Activated CD4-positive, alpha-beta T cell treated with anti-CD3 and anti-CD28 coated beads, Interleukin-2, amount 10 ng/mL, durations not matched to agents 24 days and 14 days (primary cell): ENCODE measurements at regions not wholly inside any gene's neighbourhood (a gene's known extent, or its start where the extent isn't known, plus 50 kb on each side); places are given as distances from the start of the nearest gene placed in this dataset.

ENCODE experiments used
- DNase-seq: peaks from one replicate; pipeline ENCODE4 v3.0.0; 2022
- H3K27ac Mint-ChIP-seq: one replicate; pipeline ENCODE4 v1.8.0; 2022; ENCODE audit warnings: mild to moderate bottlenecking, mixed read lengths
- H3K27me3 Mint-ChIP-seq: one replicate; pipeline ENCODE4 v1.8.0; 2022; ENCODE audit warnings: mixed read lengths
- H3K36me3 Mint-ChIP-seq: one replicate; pipeline ENCODE4 v1.8.0; 2022; ENCODE audit warnings: low read depth, mild to moderate bottlenecking, mixed read lengths
- H3K4me1 Mint-ChIP-seq: one replicate; pipeline ENCODE4 v1.8.0; 2021; ENCODE audit warnings: mixed read lengths
- H3K4me3 Mint-ChIP-seq: one replicate; pipeline ENCODE4 v1.8.0; 2022; ENCODE audit warnings: mild to moderate bottlenecking, moderate library complexity, mixed read lengths
- H3K9me3 Mint-ChIP-seq: one replicate; pipeline ENCODE4 v1.8.0; 2021; ENCODE audit warnings: mixed read lengths
- intact Hi-C: fragments of 100-400 bp; cut with micrococcal nuclease; formaldehyde crosslinking; loops from one replicate; pipeline ENCODE4 v1.15.1; 2023

- H3K9me3 Mint-ChIP-seq: peaks cover 2% of the 10 kb centered on the region
- no peak for DNase-seq
- H3K36me3 Mint-ChIP-seq: no peaks in the 10 kb centered on the region
- no peaks in the 10 kb centered on the region for H3K4me1 Mint-ChIP-seq
- H3K27ac Mint-ChIP-seq: no peak overlapping the region
- H3K4me3 Mint-ChIP-seq: no peak overlapping the region
- no peaks in the 10 kb centered on the region for H3K27me3 Mint-ChIP-seq
- intact Hi-C loops: no loop called here
Observed at GRCh38 chr2:56676966-56677365, 493.2 kb downstream of the CCDC85A start.

DNA sequence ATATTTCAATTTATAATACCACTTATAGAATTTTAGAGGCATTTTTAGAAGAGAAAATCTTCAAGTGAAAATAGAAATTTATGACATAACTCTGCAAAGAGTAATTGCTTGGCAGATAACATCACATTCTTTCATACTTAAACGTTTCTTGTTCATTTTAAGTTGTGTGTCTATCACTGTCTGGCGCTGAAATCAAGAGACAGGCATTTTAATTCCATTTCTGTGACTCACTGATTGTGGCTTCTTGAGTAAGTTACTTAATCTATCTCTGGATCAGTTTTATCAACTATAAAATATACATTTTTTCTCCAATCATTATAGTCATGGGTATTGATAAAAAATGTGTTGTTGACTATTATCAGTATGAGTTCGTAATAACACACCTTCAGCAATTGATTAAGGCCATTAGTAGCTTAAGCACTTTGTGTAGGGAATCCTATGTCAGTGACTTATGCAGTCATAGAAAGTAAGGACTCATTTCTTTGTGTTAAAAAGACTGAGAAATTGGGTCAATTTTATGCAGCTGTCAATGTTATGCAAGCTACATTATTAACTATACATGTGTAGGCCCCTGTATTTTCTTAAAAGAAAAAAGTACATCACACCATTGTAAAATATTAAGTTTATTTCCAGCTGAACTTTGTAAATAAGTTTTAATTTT, 497.3 kb downstream of the CCDC85A start:
- no peak for DNase-seq
- Mint-ChIP-seq H3K36me3 (no peaks in the 10 kb centered on the region), H3K27ac (no peak overlapping the region), H3K4me1 (no peaks in the 10 kb centered on the region), H3K27me3 (no peaks in the 10 kb centered on the region), H3K9me3 (no peaks in the 10 kb centered on the region), H3K4me3 (no peak overlapping the region)
- intact Hi-C loops: no loop called here

DNA sequence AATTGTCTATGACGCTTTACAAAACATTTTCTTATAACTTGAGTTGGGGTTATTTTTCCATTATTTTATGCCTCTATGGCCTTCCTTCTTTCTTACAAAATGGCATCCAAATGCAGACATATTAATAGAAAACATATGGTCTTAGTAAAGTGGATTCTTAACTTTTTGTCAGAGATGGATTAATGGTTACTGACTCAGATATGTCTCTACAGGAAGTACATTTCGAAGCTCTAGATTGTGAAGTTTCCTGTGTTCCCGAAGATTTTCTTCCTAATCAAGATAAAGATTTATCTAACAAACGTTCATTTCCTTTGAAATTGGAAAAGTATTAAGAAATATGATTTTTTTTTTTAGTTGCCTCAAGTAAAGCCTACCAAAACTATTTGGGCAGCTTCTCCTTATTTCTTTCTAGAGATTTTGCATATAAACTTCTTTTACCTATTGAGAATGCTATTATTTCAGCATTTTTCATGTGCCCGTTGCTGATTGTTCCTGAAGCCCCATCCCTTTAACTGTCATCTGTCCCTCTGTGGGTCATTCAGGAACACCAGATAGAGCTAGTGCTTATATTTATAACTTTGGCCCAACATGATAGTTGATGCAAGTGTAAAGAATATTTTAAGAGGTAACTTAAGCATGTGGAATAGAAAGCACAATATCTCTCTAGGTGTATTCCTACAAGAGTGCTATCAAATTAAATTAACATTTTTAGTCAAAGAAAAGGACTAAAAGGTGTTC, 498.0 kb downstream of the CCDC85A start:
- H3K36me3 Mint-ChIP-seq: no peaks in the 10 kb centered on the region
- H3K4me3 Mint-ChIP-seq: no peak overlapping the region
- H3K27me3 Mint-ChIP-seq: no peaks in the 10 kb centered on the region
- no peak for DNase-seq
- no peak overlapping the region for H3K27ac Mint-ChIP-seq
- intact Hi-C loops: no loop called here
- no peaks in the 10 kb centered on the region for H3K4me1 Mint-ChIP-seq
- H3K9me3 Mint-ChIP-seq: no peaks in the 10 kb centered on the region

GRCh38 chr2:56682397-56682760, 498.6 kb downstream of the CCDC85A start:
- DNase-seq: no peak
- H3K27ac Mint-ChIP-seq: no peak overlapping the region
- H3K4me3 Mint-ChIP-seq: no peak overlapping the region
- intact Hi-C loops: no loop called here
- no peaks in the 10 kb centered on the region for H3K27me3 Mint-ChIP-seq
- H3K9me3 Mint-ChIP-seq: no peaks in the 10 kb centered on the region
- no peaks in the 10 kb centered on the region for H3K4me1 Mint-ChIP-seq
- H3K36me3 Mint-ChIP-seq: no peaks in the 10 kb centered on the region

DNA sequence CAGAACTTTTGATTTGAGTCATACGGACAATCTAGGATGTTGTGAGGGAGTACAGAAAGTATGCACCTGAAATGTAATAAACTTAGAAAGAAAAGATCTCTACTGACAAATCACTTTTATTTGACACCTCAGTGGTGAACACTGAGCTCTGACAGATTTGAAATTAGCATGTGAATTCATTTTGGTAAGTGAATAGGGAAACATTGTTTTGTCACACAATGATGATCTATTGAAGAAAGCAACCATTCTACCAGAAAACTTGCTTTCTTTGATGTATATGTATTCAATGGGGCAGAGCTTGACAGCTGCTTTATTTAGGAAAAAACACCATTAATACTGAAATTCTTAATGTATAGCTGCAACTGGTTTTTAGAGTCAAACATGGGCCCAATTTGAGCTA, 500.5 kb downstream of the CCDC85A start:
- H3K27ac Mint-ChIP-seq: no peak overlapping the region
- no peaks in the 10 kb centered on the region for H3K36me3 Mint-ChIP-seq
- intact Hi-C loops: no loop called here
- H3K4me3 Mint-ChIP-seq: no peak overlapping the region
- no peaks in the 10 kb centered on the region for H3K4me1 Mint-ChIP-seq
- no peak for DNase-seq
- H3K27me3 Mint-ChIP-seq: no peaks in the 10 kb centered on the region
- no peaks in the 10 kb centered on the region for H3K9me3 Mint-ChIP-seq

DNA sequence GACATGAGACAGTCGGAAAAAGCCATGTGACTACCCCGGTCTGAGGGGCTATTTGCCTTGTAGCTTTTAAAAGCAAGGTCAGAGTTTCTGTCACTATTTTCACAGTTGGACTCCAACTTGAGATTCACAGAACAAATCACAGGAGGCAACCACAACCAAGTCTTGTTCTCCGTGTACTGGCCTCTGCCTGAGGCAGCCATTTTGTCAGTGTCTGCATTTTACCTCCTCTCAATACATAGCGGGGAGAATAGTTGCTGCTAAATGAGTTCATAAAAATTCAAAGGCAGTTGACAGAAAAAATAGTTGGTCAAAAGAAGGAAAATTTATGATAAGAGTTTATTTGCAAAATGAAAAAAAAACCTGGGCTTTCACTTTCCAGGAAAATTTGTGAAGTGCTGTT, 501.4 kb downstream of the CCDC85A start:
- Mint-ChIP-seq H3K4me3 (no peak overlapping the region), H3K4me1 (no peaks in the 10 kb centered on the region), H3K36me3 (no peaks in the 10 kb centered on the region), H3K27ac (no peak overlapping the region), H3K27me3 (no peaks in the 10 kb centered on the region), H3K9me3 (no peaks in the 10 kb centered on the region)
- DNase-seq: no peak
- intact Hi-C loops: no loop called here

DNA sequence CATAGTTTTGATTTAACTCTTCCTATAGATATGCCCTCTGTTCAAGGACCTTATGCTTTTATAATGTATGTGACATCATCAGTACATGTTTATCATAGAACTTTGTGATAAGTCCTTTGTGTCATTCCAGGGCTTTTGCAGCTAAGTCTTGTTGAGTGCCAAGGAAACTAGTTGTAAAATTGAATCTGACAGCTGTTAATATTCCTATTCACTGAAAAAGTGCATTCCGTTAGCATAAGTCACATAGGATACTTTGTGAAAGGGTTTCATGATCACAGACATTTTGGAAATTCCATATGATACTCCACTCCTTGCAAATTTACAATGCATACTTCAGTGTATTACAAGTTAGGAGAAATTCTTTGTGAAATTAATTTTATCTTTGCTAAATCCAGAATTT, 503.4 kb downstream of the CCDC85A start:
- no peaks in the 10 kb centered on the region for H3K36me3 Mint-ChIP-seq
- no peak for DNase-seq
- H3K9me3 Mint-ChIP-seq: no peaks in the 10 kb centered on the region
- no peaks in the 10 kb centered on the region for H3K27me3 Mint-ChIP-seq
- H3K4me3 Mint-ChIP-seq: no peak overlapping the region
- intact Hi-C loops: no loop called here
- H3K27ac Mint-ChIP-seq: no peak overlapping the region
- H3K4me1 Mint-ChIP-seq: no peaks in the 10 kb centered on the region

DNA sequence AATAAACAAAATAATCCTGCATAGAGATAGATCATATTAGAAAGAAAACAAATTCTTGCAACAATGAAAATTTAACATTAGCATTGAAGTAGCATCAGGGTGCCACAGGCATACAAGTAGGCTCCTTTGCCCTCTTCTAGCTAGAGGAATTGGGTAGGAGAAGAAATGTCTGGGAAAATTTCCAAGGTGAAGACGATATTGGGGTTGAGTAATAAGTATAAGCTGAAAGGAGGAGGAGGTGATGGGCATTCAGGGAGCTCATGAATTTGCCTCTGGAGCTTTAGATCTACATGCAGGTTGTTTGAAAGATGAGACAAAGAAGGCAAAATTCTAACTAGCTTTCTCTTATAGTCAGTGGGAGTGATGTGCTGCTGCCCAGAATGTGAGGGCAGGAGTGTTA, 504.9 kb downstream of the CCDC85A start:
- no peak for DNase-seq
- Mint-ChIP-seq H3K4me1 (no peaks in the 10 kb centered on the region), H3K4me3 (no peak overlapping the region), H3K36me3 (no peaks in the 10 kb centered on the region), H3K9me3 (no peaks in the 10 kb centered on the region), H3K27me3 (no peaks in the 10 kb centered on the region), H3K27ac (no peak overlapping the region)
- intact Hi-C loops: no loop called here

- no peak for DNase-seq
- H3K4me1 Mint-ChIP-seq: no peaks in the 10 kb centered on the region
- no peak overlapping the region for H3K4me3 Mint-ChIP-seq
- H3K9me3 Mint-ChIP-seq: no peaks in the 10 kb centered on the region
- no peaks in the 10 kb centered on the region for H3K36me3 Mint-ChIP-seq
- H3K27ac Mint-ChIP-seq: no peak overlapping the region
- intact Hi-C loops: no loop called here
- H3K27me3 Mint-ChIP-seq: no peaks in the 10 kb centered on the region
Observed at GRCh38 chr2:56693501-56693900, 509.7 kb downstream of the CCDC85A start.

- H3K27me3 Mint-ChIP-seq: no peaks in the 10 kb centered on the region
- intact Hi-C loops: no loop called here
- DNase-seq: no peak
- H3K4me3 Mint-ChIP-seq: no peak overlapping the region
- H3K4me1 Mint-ChIP-seq: no peaks in the 10 kb centered on the region
- H3K27ac Mint-ChIP-seq: no peak overlapping the region
- H3K9me3 Mint-ChIP-seq: peaks cover 8% of the 10 kb centered on the region
- no peaks in the 10 kb centered on the region for H3K36me3 Mint-ChIP-seq
Observed at GRCh38 chr2:56703001-56703400, 519.2 kb downstream of the CCDC85A start.

- DNase-seq: no peak
- Mint-ChIP-seq H3K9me3 (peaks cover 3% of the 10 kb centered on the region), H3K36me3 (no peaks in the 10 kb centered on the region), H3K27ac (no peak overlapping the region), H3K27me3 (no peaks in the 10 kb centered on the region), H3K4me1 (no peaks in the 10 kb centered on the region), H3K4me3 (no peak overlapping the region)
- intact Hi-C loops: no loop called here
Observed at GRCh38 chr2:56705713-56706112, 521.9 kb downstream of the CCDC85A start.

GRCh38 chr2:56707218-56707617, 523.4 kb downstream of the CCDC85A start:
- Mint-ChIP-seq H3K36me3 (no peaks in the 10 kb centered on the region), H3K27me3 (no peaks in the 10 kb centered on the region), H3K27ac (no peak overlapping the region), H3K9me3 (peaks cover 5% of the 10 kb centered on the region), H3K4me3 (no peak overlapping the region), H3K4me1 (no peaks in the 10 kb centered on the region)
- intact Hi-C loops: no loop called here
- DNase-seq: no peak

- no peaks in the 10 kb centered on the region for H3K27me3 Mint-ChIP-seq
- H3K27ac Mint-ChIP-seq: no peak overlapping the region
- intact Hi-C loops: no loop called here
- H3K4me1 Mint-ChIP-seq: no peaks in the 10 kb centered on the region
- DNase-seq: no peak
- peaks cover 6% of the 10 kb centered on the region for H3K9me3 Mint-ChIP-seq
- no peaks in the 10 kb centered on the region for H3K36me3 Mint-ChIP-seq
- H3K4me3 Mint-ChIP-seq: no peak overlapping the region
Observed at GRCh38 chr2:56707650-56708049, 523.9 kb downstream of the CCDC85A start.

GRCh38 chr2:56709181-56709580, 525.4 kb downstream of the CCDC85A start:
- H3K27me3 Mint-ChIP-seq: no peaks in the 10 kb centered on the region
- no peak overlapping the region for H3K4me3 Mint-ChIP-seq
- no peaks in the 10 kb centered on the region for H3K36me3 Mint-ChIP-seq
- H3K27ac Mint-ChIP-seq: no peak overlapping the region
- no peaks in the 10 kb centered on the region for H3K4me1 Mint-ChIP-seq
- H3K9me3 Mint-ChIP-seq: peaks cover 6% of the 10 kb centered on the region
- no peak for DNase-seq
- intact Hi-C loops: no loop called here

- no peak for DNase-seq
- no peaks in the 10 kb centered on the region for H3K36me3 Mint-ChIP-seq
- no peaks in the 10 kb centered on the region for H3K4me1 Mint-ChIP-seq
- no peak overlapping the region for H3K27ac Mint-ChIP-seq
- no peaks in the 10 kb centered on the region for H3K27me3 Mint-ChIP-seq
- intact Hi-C loops: no loop called here
- H3K4me3 Mint-ChIP-seq: no peak overlapping the region
- peaks cover 6% of the 10 kb centered on the region for H3K9me3 Mint-ChIP-seq
Observed at GRCh38 chr2:56713161-56713676, 529.4 kb downstream of the CCDC85A start.
